GM12878 (cell line): ENCODE measurements at regions not wholly inside any gene's neighbourhood (a gene's known extent, or its start where the extent isn't known, plus 50 kb on each side); places are given as distances from the start of the nearest gene placed in this dataset.

Source experiments
- ATAC-seq: fragments of 200-7000 bp; cut with Tn5 transposase; 3 replicates; pipeline ENCODE4 v1.9.1; 2020; ENCODE audit warnings: mild to moderate bottlenecking, moderate library complexity
- BruUV-seq: library from RNA; stranded (reverse); fragments of 400-500 nt; replicated peaks from 2 replicates; lab custom pipeline; 2021; lab: Mats Ljungman, UMichigan
- CTCF ChIA-PET: fragments of 300-600 bp; sonication (Branson Sonifier 250); formaldehyde crosslinking; extraction: SDS; loops from one replicate; lab custom pipeline; 2021; ENCODE audit warnings: inconsistent platforms; lab: Yijun Ruan, JAX
- POLR2A ChIA-PET: fragments of 350-600 bp; formaldehyde crosslinking; extraction: SDS; loops from one replicate; lab custom pipeline; 2021; ENCODE audit warnings: inconsistent platforms; lab: Charles Lee
- RAD21 ChIA-PET: fragments of 300-600 bp; sonication (Branson Sonifier 250); formaldehyde crosslinking; loops from one replicate; lab custom pipeline; 2023; ENCODE audit warnings: antibody characterized with exemption; ENCODE audit not compliant: unreplicated experiment; lab: Charles Lee
- SMC1A ChIA-PET: fragments of 300-600 bp; sonication (Branson Sonifier 250); formaldehyde crosslinking; loops from one replicate; lab custom pipeline; 2023; ENCODE audit not compliant: unreplicated experiment, uncharacterized antibody; lab: Charles Lee
- DNase-seq: peaks from one replicate; pipeline ENCODE4 v3.0.0-alpha.2; 2011; ENCODE audit warnings: low read depth, low spot score
- FAIRE-seq: peaks from 3 replicates; lab custom pipeline; 2011; peaks lifted over from hg19 to GRCh38; lab: Jason Lieb, UNC
- H2AFZ ChIP-seq: 2 replicates; pipeline ENCODE4 v1.6.0; 2011; ENCODE audit warnings: low read depth, low read length, control low read depth; ENCODE audit not compliant: control insufficient read depth
- H3K27ac ChIP-seq: 2 replicates; pipeline ENCODE4 v1.5.1; 2011; ENCODE audit warnings: control low read depth; ENCODE audit not compliant: control insufficient read depth, insufficient read depth
- H3K27me3 ChIP-seq, 2 experiments: replicated peaks in 1 of 2; 2 replicates each; pipeline versions ENCODE4 v1.6.0 to v1.6.1; 2011; ENCODE audit warnings: low read length in 1 of 2; ENCODE audit not compliant: control insufficient read depth in 2 of 2, insufficient read depth in 2 of 2
- H3K36me3 ChIP-seq, 2 experiments: 2 replicates each; pipeline ENCODE4 v1.5.1; 2011; ENCODE audit warnings: low read length in 1 of 2; ENCODE audit not compliant: control insufficient read depth in 2 of 2, insufficient read depth in 2 of 2
- H3K4me1 ChIP-seq: 2 replicates; pipeline ENCODE4 v1.6.1; 2011; ENCODE audit warnings: mild to moderate bottlenecking, low read length, moderate library complexity, mixed read lengths; ENCODE audit not compliant: control insufficient read depth, insufficient read depth
- H3K4me2 ChIP-seq: 2 replicates; pipeline ENCODE4 v1.6.0; 2011; ENCODE audit warnings: control low read depth; ENCODE audit not compliant: control insufficient read depth, insufficient read depth
- H3K4me3 ChIP-seq: fragments of 200-600 bp; sonication (generic); 2 replicates; pipeline ENCODE4 v1.5.1; 2016
- H3K79me2 ChIP-seq: 2 replicates; pipeline ENCODE4 v1.6.0; 2011; ENCODE audit warnings: low read length; ENCODE audit not compliant: control insufficient read depth, insufficient read depth
- H3K9ac ChIP-seq: 2 replicates; pipeline ENCODE4 v1.8.0; 2011; ENCODE audit warnings: low read length, control low read depth, mixed read lengths; ENCODE audit not compliant: control insufficient read depth, insufficient read depth
- H3K9me3 ChIP-seq: replicated peaks from 3 replicates; pipeline ENCODE4 v1.5.1; 2011; ENCODE audit warnings: mild to moderate bottlenecking, low read length; ENCODE audit not compliant: control insufficient read depth, insufficient read depth
- H4K20me1 ChIP-seq: 2 replicates; pipeline ENCODE4 v1.6.0; 2011; ENCODE audit not compliant: control insufficient read depth, insufficient read depth
- BRCA1 ChIP-seq: IDR thresholded peaks from 2 replicates; pipeline ENCODE4 v1.6.1; 2011; ENCODE audit warnings: low read depth, low read length, improper control_type of control experiment
- CBX5 ChIP-seq: sonication (generic); IDR thresholded peaks from 2 replicates; pipeline ENCODE4 v1.6.1; 2016; ENCODE audit warnings: low read depth, moderate library complexity, mild to moderate bottlenecking, inconsistent platforms
- DPF2 ChIP-seq: fragments of 450-650 bp; IDR thresholded peaks from 2 replicates; pipeline ENCODE4 v1.6.1; 2017; ENCODE audit warnings: mild to moderate bottlenecking
- EED ChIP-seq: sonication (generic); IDR thresholded peaks from 2 replicates; pipeline ENCODE4 v1.6.1; 2016; ENCODE audit warnings: antibody characterized with exemption, low read depth
- GATAD2B ChIP-seq: fragments of 450-650 bp; conservative IDR thresholded peaks from 2 replicates; pipeline ENCODE4 v1.6.1; 2017; ENCODE audit warnings: low read depth, mild to moderate bottlenecking, moderate library complexity
- HCFC1 ChIP-seq: fragments of 150-350 bp; IDR thresholded peaks from 2 replicates; pipeline ENCODE4 v1.6.1; 2014; ENCODE audit warnings: low read length
- POLR2AphosphoS5 ChIP-seq: IDR thresholded peaks from 2 replicates; pipeline ENCODE4 v1.6.1; 2011; ENCODE audit warnings: mild to moderate bottlenecking, low read length, inconsistent platforms
- SP1 ChIP-seq: IDR thresholded peaks from one replicate; pipeline ENCODE4 v1.6.1; 2011; ENCODE audit warnings: low read depth, low read length
- SUPT20H ChIP-seq: IDR thresholded peaks from 2 replicates; pipeline ENCODE4 v1.6.1; 2011; ENCODE audit warnings: low read depth, mild to moderate bottlenecking, low read length, moderate library complexity, borderline replicate concordance; ENCODE audit not compliant: control insufficient read depth
- TARDBP ChIP-seq: IDR thresholded peaks from 2 replicates; pipeline ENCODE4 v1.6.1; 2016; ENCODE audit warnings: borderline replicate concordance
- ZNF207 ChIP-seq: fragments of 450-650 bp; IDR thresholded peaks from 2 replicates; pipeline ENCODE4 v1.6.1; 2014; ENCODE audit warnings: antibody characterized with exemption, mild to moderate bottlenecking, borderline replicate concordance
- WGBS: methylation state at CpG from one replicate; pipeline ENCODE4 v1.1.6; 2016; ENCODE audit warnings: low lambda C conversion rate; ENCODE audit not compliant: insufficient replicate concordance, insufficient coverage; ENCODE audit errors: missing lambda C conversion rate; 5-methylcytosine and 5-hydroxymethylcytosine counted together
- in situ Hi-C: fragments of 300-500 bp; cut with MboI; formaldehyde crosslinking; loops from 9 replicates; pipeline ENCODE4 v1.14.3; 2018; ENCODE audit warnings: mixed read lengths
- intact Hi-C: fragments of 100-400 bp; cut with micrococcal nuclease; formaldehyde crosslinking; loops from one replicate; pipeline ENCODE4 v1.14.2; 2022; ENCODE audit not compliant: unreplicated experiment
- TF ChIP-seq, protein P1 (sequence below): fragments of 450-650 bp; IDR thresholded peaks from 2 replicates; pipeline ENCODE4 v1.6.1; 2017; ENCODE audit warnings: mild to moderate bottlenecking
- TF ChIP-seq, protein P2 (sequence below): fragments of 450-650 bp; IDR thresholded peaks from 2 replicates; pipeline ENCODE4 v1.6.1; 2017; ENCODE audit warnings: mild to moderate bottlenecking, moderate library complexity
- TF ChIP-seq, protein P3 (sequence below): fragments of 450-650 bp; IDR thresholded peaks from 2 replicates; pipeline ENCODE4 v1.6.1; 2017; ENCODE audit warnings: mild to moderate bottlenecking, moderate library complexity

- FAIRE-seq (no peak), ATAC-seq (no peak), DNase-seq (no peak)
- Histone ChIP-seq H3K9ac (no peak overlapping the region), H2AFZ (no peak overlapping the region), H3K4me3 (no peak overlapping the region), H3K4me2 (no peak overlapping the region), H3K4me1 (no peaks in the 10 kb centered on the region), H3K27ac (no peak overlapping the region), H3K79me2 (no peaks in the 10 kb centered on the region), H3K9me3 (no peaks in the 10 kb centered on the region; the same call in 2 of the 3 replicates), H3K27me3 (peaks cover 4 to 6% of the 10 kb centered on the region in 2 experiments), H4K20me1 (no peaks in the 10 kb centered on the region), H3K36me3 (no peaks in the 10 kb centered on the region)
- WGBS: 5% methylated on average over 10 of the region's 10 CpGs
- in situ Hi-C loops (no loop called here), intact Hi-C loops (no loop called here)
- SMC1A ChIA-PET: no interaction called here
- TF ChIP-seq, protein P1, sequence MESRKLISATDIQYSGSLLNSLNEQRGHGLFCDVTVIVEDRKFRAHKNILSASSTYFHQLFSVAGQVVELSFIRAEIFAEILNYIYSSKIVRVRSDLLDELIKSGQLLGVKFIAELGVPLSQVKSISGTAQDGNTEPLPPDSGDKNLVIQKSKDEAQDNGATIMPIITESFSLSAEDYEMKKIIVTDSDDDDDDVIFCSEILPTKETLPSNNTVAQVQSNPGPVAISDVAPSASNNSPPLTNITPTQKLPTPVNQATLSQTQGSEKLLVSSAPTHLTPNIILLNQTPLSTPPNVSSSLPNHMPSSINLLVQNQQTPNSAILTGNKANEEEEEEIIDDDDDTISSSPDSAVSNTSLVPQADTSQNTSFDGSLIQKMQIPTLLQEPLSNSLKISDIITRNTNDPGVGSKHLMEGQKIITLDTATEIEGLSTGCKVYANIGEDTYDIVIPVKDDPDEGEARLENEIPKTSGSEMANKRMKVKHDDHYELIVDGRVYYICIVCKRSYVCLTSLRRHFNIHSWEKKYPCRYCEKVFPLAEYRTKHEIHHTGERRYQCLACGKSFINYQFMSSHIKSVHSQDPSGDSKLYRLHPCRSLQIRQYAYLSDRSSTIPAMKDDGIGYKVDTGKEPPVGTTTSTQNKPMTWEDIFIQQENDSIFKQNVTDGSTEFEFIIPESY: no peak
- TF ChIP-seq HCFC1 (no peak), SUPT20H (no peak), BRCA1 (no peak), ZNF207 (no peak), DPF2 (no peak), SP1 (no peak), TARDBP (no peak), CBX5 (no peak), GATAD2B (no peak), EED (no peak), POLR2AphosphoS5 (no peak)
- TF ChIP-seq, protein P2, sequence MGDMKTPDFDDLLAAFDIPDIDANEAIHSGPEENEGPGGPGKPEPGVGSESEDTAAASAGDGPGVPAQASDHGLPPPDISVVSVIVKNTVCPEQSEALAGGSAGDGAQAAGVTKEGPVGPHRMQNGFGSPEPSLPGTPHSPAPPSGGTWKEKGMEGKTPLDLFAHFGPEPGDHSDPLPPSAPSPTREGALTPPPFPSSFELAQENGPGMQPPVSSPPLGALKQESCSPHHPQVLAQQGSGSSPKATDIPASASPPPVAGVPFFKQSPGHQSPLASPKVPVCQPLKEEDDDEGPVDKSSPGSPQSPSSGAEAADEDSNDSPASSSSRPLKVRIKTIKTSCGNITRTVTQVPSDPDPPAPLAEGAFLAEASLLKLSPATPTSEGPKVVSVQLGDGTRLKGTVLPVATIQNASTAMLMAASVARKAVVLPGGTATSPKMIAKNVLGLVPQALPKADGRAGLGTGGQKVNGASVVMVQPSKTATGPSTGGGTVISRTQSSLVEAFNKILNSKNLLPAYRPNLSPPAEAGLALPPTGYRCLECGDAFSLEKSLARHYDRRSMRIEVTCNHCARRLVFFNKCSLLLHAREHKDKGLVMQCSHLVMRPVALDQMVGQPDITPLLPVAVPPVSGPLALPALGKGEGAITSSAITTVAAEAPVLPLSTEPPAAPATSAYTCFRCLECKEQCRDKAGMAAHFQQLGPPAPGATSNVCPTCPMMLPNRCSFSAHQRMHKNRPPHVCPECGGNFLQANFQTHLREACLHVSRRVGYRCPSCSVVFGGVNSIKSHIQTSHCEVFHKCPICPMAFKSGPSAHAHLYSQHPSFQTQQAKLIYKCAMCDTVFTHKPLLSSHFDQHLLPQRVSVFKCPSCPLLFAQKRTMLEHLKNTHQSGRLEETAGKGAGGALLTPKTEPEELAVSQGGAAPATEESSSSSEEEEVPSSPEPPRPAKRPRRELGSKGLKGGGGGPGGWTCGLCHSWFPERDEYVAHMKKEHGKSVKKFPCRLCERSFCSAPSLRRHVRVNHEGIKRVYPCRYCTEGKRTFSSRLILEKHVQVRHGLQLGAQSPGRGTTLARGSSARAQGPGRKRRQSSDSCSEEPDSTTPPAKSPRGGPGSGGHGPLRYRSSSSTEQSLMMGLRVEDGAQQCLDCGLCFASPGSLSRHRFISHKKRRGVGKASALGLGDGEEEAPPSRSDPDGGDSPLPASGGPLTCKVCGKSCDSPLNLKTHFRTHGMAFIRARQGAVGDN: no peak
- TF ChIP-seq, protein P3, sequence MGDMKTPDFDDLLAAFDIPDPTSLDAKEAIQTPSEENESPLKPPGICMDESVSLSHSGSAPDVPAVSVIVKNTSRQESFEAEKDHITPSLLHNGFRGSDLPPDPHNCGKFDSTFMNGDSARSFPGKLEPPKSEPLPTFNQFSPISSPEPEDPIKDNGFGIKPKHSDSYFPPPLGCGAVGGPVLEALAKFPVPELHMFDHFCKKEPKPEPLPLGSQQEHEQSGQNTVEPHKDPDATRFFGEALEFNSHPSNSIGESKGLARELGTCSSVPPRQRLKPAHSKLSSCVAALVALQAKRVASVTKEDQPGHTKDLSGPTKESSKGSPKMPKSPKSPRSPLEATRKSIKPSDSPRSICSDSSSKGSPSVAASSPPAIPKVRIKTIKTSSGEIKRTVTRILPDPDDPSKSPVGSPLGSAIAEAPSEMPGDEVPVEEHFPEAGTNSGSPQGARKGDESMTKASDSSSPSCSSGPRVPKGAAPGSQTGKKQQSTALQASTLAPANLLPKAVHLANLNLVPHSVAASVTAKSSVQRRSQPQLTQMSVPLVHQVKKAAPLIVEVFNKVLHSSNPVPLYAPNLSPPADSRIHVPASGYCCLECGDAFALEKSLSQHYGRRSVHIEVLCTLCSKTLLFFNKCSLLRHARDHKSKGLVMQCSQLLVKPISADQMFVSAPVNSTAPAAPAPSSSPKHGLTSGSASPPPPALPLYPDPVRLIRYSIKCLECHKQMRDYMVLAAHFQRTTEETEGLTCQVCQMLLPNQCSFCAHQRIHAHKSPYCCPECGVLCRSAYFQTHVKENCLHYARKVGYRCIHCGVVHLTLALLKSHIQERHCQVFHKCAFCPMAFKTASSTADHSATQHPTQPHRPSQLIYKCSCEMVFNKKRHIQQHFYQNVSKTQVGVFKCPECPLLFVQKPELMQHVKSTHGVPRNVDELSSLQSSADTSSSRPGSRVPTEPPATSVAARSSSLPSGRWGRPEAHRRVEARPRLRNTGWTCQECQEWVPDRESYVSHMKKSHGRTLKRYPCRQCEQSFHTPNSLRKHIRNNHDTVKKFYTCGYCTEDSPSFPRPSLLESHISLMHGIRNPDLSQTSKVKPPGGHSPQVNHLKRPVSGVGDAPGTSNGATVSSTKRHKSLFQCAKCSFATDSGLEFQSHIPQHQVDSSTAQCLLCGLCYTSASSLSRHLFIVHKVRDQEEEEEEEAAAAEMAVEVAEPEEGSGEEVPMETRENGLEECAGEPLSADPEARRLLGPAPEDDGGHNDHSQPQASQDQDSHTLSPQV: no peak
- BruUV-seq: no TSS peak
- CTCF ChIA-PET: no interaction called here
- RAD21 ChIA-PET: no interaction called here
- POLR2A ChIA-PET: no interaction called here
Measured at GRCh38 chr11:116544721-116545120, 228.1 kb downstream of the BUD13 start.
